ENCODE measurements at regions not wholly inside any gene's neighbourhood (a gene's known extent, or its start where the extent isn't known, plus 50 kb on each side); places are given as distances from the start of the nearest gene placed in this dataset.

- Histone ChIP-seq H3K9me3 (ENCODE audit: control insufficient read depth, insufficient read depth, low read length) (no peaks in the 10 kb centered on the region), H3K4me1 (ENCODE audit: control insufficient read depth, insufficient read depth, low read length) (no peaks in the 10 kb centered on the region), H3K4me3 (ENCODE audit: low read depth, low read length) (no peak overlapping the region), H3K36me3 (ENCODE audit: control insufficient read depth, insufficient read depth, low read length) (no peaks in the 10 kb centered on the region), H3K9ac (ENCODE audit: low read depth, low read length) (no peak overlapping the region), H3K27me3 (ENCODE audit: control insufficient read depth, insufficient read depth, low read length) (peaks cover 6% of the 10 kb centered on the region)
These were observed 49.8 kb upstream of the PAX7 start for GRCh38 chr1:18580691-18581419.
